HCT116 (cell line): ENCODE measurements at regions not wholly inside any gene's neighbourhood (a gene's known extent, or its start where the extent isn't known, plus 50 kb on each side); places are given as distances from the start of the nearest gene placed in this dataset.

Source experiments
- ATAC-seq: fragments of 200-7000 bp; cut with Tn5 transposase; 2 replicates; pipeline ENCODE4 v1.9.1; 2020; ENCODE audit warnings: mild to moderate bottlenecking, moderate library complexity
- BruUV-seq: library from RNA; stranded (reverse); fragments of 400-500 nt; replicated peaks from 2 replicates; lab custom pipeline; 2021; lab: Mats Ljungman, UMichigan
- CTCF ChIA-PET: fragments of 300-600 bp; sonication (Branson Sonifier 250); formaldehyde crosslinking; loops from one replicate; lab custom pipeline; 2021; ENCODE audit warnings: antibody characterized with exemption; lab: Charles Lee
- POLR2A ChIA-PET: fragments of 300-600, 350-600 bp; sonication (Branson Sonifier 250); formaldehyde crosslinking; loops from one replicate; lab custom pipeline; 2021; ENCODE audit warnings: antibody characterized with exemption; lab: Charles Lee
- RAD21 ChIA-PET, 2 experiments: fragments of 300-600 bp; sonication (Branson Sonifier 250); formaldehyde crosslinking; loops; one replicate each; lab custom pipeline; 2023; ENCODE audit warnings: low total read pairs in 2 of 2; ENCODE audit not compliant: uncharacterized antibody in 2 of 2, unreplicated experiment in 2 of 2, low non-redundant PET in 1 of 2; lab: Charles Lee
- DNase-seq: peaks from one replicate; pipeline ENCODE4 v3.0.0-alpha.2; 2010; ENCODE audit warnings: low read depth, low spot score
- H2AFZ ChIP-seq: fragments of 200-600 bp; shearing (Covaris generic), sonication (generic); 2 replicates; pipeline ENCODE4 v1.6.1; 2017; ENCODE audit warnings: low read depth, mixed run types, mixed read lengths, antibody characterized with exemption, low read length; ENCODE audit not compliant: poor library complexity, severe bottlenecking
- H3K27ac ChIP-seq: 2 replicates; pipeline ENCODE4 v1.5.1; 2012; ENCODE audit warnings: low read depth, low read length
- H3K27me3 ChIP-seq: fragments of 200-600 bp; sonication (generic); 2 replicates; pipeline ENCODE4 v1.6.1; 2016; ENCODE audit warnings: mixed run types, low read length, mixed read lengths; ENCODE audit not compliant: insufficient read depth
- H3K36me3 ChIP-seq, 2 experiments: fragments of 200-500 bp in 1 of 2; fragments of 200-600 bp in 1 of 2; sonication (Bioruptor generic) in 1 of 2; sonication (generic) in 1 of 2; 2 replicates each; pipeline versions ENCODE4 v1.5.1 to v1.6.1; 2014 to 2016; ENCODE audit warnings: low read length in 2 of 2, inconsistent platforms in 1 of 2, mixed read lengths in 1 of 2, mixed run types in 1 of 2; ENCODE audit not compliant: insufficient read depth in 2 of 2, control insufficient read depth in 1 of 2
- H3K4me1 ChIP-seq, 2 experiments: fragments of 200-600 bp in 1 of 2; sonication (generic) in 1 of 2; 2 replicates each; pipeline versions ENCODE4 v1.5.1 to v1.6.1; 2012 to 2017; ENCODE audit warnings: low read length in 2 of 2, inconsistent platforms in 1 of 2, mild to moderate bottlenecking in 1 of 2, mixed read lengths in 1 of 2, mixed run types in 1 of 2, moderate library complexity in 1 of 2; ENCODE audit not compliant: insufficient read depth in 2 of 2, control insufficient read depth in 1 of 2
- H3K4me2 ChIP-seq: fragments of 200-600 bp; sonication (generic); 2 replicates; pipeline ENCODE4 v1.6.1; 2017; ENCODE audit warnings: mixed run types, low read length, mixed read lengths
- H3K4me3 ChIP-seq, 2 experiments: fragments of 200-600 bp in 1 of 2; sonication (generic) in 1 of 2; replicated peaks in 1 of 2; 2 replicates each; pipeline ENCODE4 v1.5.1; 2011 to 2016; ENCODE audit warnings: low read length in 2 of 2, control low read depth in 1 of 2, low read depth in 1 of 2, mild to moderate bottlenecking in 1 of 2, mixed read lengths in 1 of 2, mixed run types in 1 of 2
- H3K79me2 ChIP-seq: fragments of 200-600 bp; sonication (generic); 2 replicates; pipeline ENCODE4 v1.6.1; 2017; ENCODE audit warnings: mild to moderate bottlenecking, mixed run types, low read length, moderate library complexity, mixed read lengths; ENCODE audit not compliant: insufficient read depth
- H3K9ac ChIP-seq: fragments of 200-600 bp; sonication (generic); 2 replicates; pipeline ENCODE4 v1.6.1; 2016; ENCODE audit warnings: low read length, mixed read lengths
- H3K9me2 ChIP-seq: fragments of 200-600 bp; sonication (generic), shearing (Covaris generic); 2 replicates; pipeline ENCODE4 v1.6.1; 2017; ENCODE audit warnings: mixed run types, mild to moderate bottlenecking, moderate library complexity; ENCODE audit not compliant: insufficient read depth
- H3K9me3 ChIP-seq, 2 experiments: fragments of 200-500 bp in 1 of 2; fragments of 200-600 bp in 1 of 2; sonication (Bioruptor generic) in 1 of 2; sonication (generic) in 1 of 2; 2 replicates each; pipeline ENCODE4 v1.6.1; 2014 to 2017; ENCODE audit warnings: low read length in 2 of 2, mixed read lengths in 2 of 2, inconsistent platforms in 1 of 2, low read depth in 1 of 2, mild to moderate bottlenecking in 1 of 2, mixed run types in 1 of 2, moderate library complexity in 1 of 2; ENCODE audit not compliant: control insufficient read depth in 1 of 2, insufficient read depth in 1 of 2
- H4K20me1 ChIP-seq: fragments of 200-600 bp; sonication (generic), shearing (Covaris generic); 2 replicates; pipeline ENCODE4 v1.6.1; 2017; ENCODE audit warnings: mixed run types, mild to moderate bottlenecking, moderate library complexity; ENCODE audit not compliant: insufficient read depth
- ATF3 ChIP-seq: IDR thresholded peaks from 2 replicates; pipeline ENCODE4 v1.6.1; 2012
- CBX3 ChIP-seq: IDR thresholded peaks from 2 replicates; pipeline ENCODE4 v1.6.1; 2012; ENCODE audit warnings: low read depth
- CTCF ChIP-seq, 3 experiments: fragments of 200-600 bp in 1 of 3; sonication (generic) in 1 of 3; IDR thresholded peaks in 2 of 3; conservative IDR thresholded peaks in 1 of 3; 2 replicates each; pipeline ENCODE4 v1.5.1; 2012 to 2017; ENCODE audit warnings: low read depth in 2 of 3, low read length in 2 of 3, antibody characterized with exemption in 1 of 3, borderline replicate concordance in 1 of 3, control low read depth in 1 of 3, mild to moderate bottlenecking in 1 of 3, mixed read lengths in 1 of 3, mixed run types in 1 of 3, moderate library complexity in 1 of 3; ENCODE audit not compliant: insufficient read depth in 1 of 3
- EGR1 ChIP-seq: IDR thresholded peaks from 2 replicates; pipeline ENCODE4 v1.6.1; 2012; ENCODE audit warnings: low read depth
- EZH2 ChIP-seq: fragments of 200-600 bp; sonication (generic); IDR thresholded peaks from 2 replicates; pipeline ENCODE4 v1.6.1; 2017; ENCODE audit warnings: antibody characterized with exemption, mixed run types
- EZH2phosphoT487 ChIP-seq: fragments of 200-600 bp; IDR thresholded peaks from 2 replicates; pipeline ENCODE4 v1.6.1; 2018; ENCODE audit warnings: antibody characterized with exemption, borderline replicate concordance
- POLR2A ChIP-seq: IDR thresholded peaks from 2 replicates; pipeline ENCODE4 v1.7.0; 2011; ENCODE audit warnings: borderline replicate concordance; ENCODE audit not compliant: insufficient read depth, insufficient read length; ENCODE audit errors: extremely low read depth
- POLR2AphosphoS5 ChIP-seq: IDR thresholded peaks from 2 replicates; pipeline ENCODE4 v1.6.1; 2011; ENCODE audit warnings: mild to moderate bottlenecking, low read depth, low read length, moderate library complexity
- SIN3A ChIP-seq: IDR thresholded peaks from 2 replicates; pipeline ENCODE4 v1.6.1; 2012; ENCODE audit warnings: low read depth
- YY1 ChIP-seq: IDR thresholded peaks from 2 replicates; pipeline ENCODE4 v1.6.1; 2011; ENCODE audit warnings: low read length, low read depth, moderate library complexity, mild to moderate bottlenecking; ENCODE audit not compliant: insufficient replicate concordance; ENCODE audit errors: extremely low read depth
- ZFX ChIP-seq: fragments of 450-650 bp; IDR thresholded peaks from 2 replicates; pipeline ENCODE4 v1.6.1; 2017
- ZNF274 ChIP-seq: fragments of 200-500 bp; sonication (Bioruptor generic); IDR thresholded peaks from 2 replicates; pipeline ENCODE4 v1.6.1; 2014; ENCODE audit warnings: mild to moderate bottlenecking, low read depth, low read length, inconsistent platforms
- intact Hi-C: fragments of 100-400 bp; cut with micrococcal nuclease; formaldehyde crosslinking; loops from 2 replicates; pipeline ENCODE4 v1.10.0; 2022

- Histone ChIP-seq H4K20me1 (no peaks in the 10 kb centered on the region), H3K27ac (no peak overlapping the region), H3K79me2 (no peaks in the 10 kb centered on the region), H3K9me2 (no peaks in the 10 kb centered on the region), H3K9ac (no peak overlapping the region), H3K4me1 (no peaks in the 10 kb centered on the region), H3K9me3 (peaks cover 3 to 19% of the 10 kb centered on the region in 2 experiments; a peak in 3 of 4 replicates), H3K27me3 (no peaks in the 10 kb centered on the region), H3K4me2 (no peak overlapping the region), H3K36me3 (no peaks in the 10 kb centered on the region), H3K4me3 (no peak overlapping the region), H2AFZ (no peak overlapping the region)
- intact Hi-C loops, result no loop called here
- DNase-seq, result no peak
- ChIA-PET POLR2A (no interaction called here), RAD21 (no interaction called here), CTCF (no interaction called here)
- TF ChIP-seq POLR2A, result no peak
- TF ChIP-seq EGR1, result no peak
- no peak for TF ChIP-seq EZH2
- TF ChIP-seq ZFX, result no peak
- no peak for TF ChIP-seq CBX3
- no peak for TF ChIP-seq EZH2phosphoT487
- no peak for TF ChIP-seq POLR2AphosphoS5
- no peak for TF ChIP-seq SIN3A
- no peak for TF ChIP-seq CTCF (IDR thresholded peaks at IDR 0.05 in 2 of 3, conservative IDR thresholded peaks at IDR 0.05 in 1 of 3; ENCODE audit: borderline replicate concordance in 1 of 3, insufficient read depth in 1 of 3, low read depth in 2 of 3, low read length in 2 of 3)
- no peak for TF ChIP-seq ZNF274
- ATAC-seq, result no peak
- no TSS peak for BruUV-seq
Measured at GRCh38 chr4:14399848-14400247, 602.4 kb upstream of the CPEB2 start.

- RAD21 ChIA-PET, result no interaction called here
- BruUV-seq, result no TSS peak
Measured at GRCh38 chr4:14400307-14400706, 602.0 kb upstream of the CPEB2 start.

More at GRCh38 chr4:14400307-14400706, 602.0 kb upstream of the CPEB2 start:
- no peak overlapping the region for H3K4me3 ChIP-seq
- H3K36me3 ChIP-seq, result no peaks in the 10 kb centered on the region
- H3K27ac ChIP-seq, result no peak overlapping the region
- CTCF ChIA-PET, result no interaction called here
- H3K4me1 ChIP-seq, result no peaks in the 10 kb centered on the region
- H2AFZ ChIP-seq, result no peak overlapping the region
- H4K20me1 ChIP-seq, result no peaks in the 10 kb centered on the region
- peaks cover 3 to 23% of the 10 kb centered on the region in 2 experiments; a peak in 3 of 4 replicates for H3K9me3 ChIP-seq
- ATAC-seq (no peak), DNase-seq (no peak)
- POLR2A ChIA-PET, result no interaction called here
- no peak overlapping the region for H3K4me2 ChIP-seq
- no peak overlapping the region for H3K9ac ChIP-seq
- intact Hi-C loops, result no loop called here
- no peaks in the 10 kb centered on the region for H3K9me2 ChIP-seq
- no peaks in the 10 kb centered on the region for H3K27me3 ChIP-seq
- H3K79me2 ChIP-seq, result no peaks in the 10 kb centered on the region
- TF ChIP-seq ZFX, result no peak
- no peak for TF ChIP-seq YY1
- no peak for TF ChIP-seq ATF3
- TF ChIP-seq EGR1, result no peak
- no peak for TF ChIP-seq POLR2A
